Colon (tissue), 2 donors: ENCODE measurements at regions not wholly inside any gene's neighbourhood (a gene's known extent, or its start where the extent isn't known, plus 50 kb on each side); places are given as distances from the start of the nearest gene placed in this dataset.

Experiments used
- FAIRE-seq: peaks from 2 replicates; lab custom pipeline; 2012; peaks lifted over from hg19 to GRCh38; lab: Jason Lieb, UNC
- donor health status: control.
- donor health status: control.

DNA sequence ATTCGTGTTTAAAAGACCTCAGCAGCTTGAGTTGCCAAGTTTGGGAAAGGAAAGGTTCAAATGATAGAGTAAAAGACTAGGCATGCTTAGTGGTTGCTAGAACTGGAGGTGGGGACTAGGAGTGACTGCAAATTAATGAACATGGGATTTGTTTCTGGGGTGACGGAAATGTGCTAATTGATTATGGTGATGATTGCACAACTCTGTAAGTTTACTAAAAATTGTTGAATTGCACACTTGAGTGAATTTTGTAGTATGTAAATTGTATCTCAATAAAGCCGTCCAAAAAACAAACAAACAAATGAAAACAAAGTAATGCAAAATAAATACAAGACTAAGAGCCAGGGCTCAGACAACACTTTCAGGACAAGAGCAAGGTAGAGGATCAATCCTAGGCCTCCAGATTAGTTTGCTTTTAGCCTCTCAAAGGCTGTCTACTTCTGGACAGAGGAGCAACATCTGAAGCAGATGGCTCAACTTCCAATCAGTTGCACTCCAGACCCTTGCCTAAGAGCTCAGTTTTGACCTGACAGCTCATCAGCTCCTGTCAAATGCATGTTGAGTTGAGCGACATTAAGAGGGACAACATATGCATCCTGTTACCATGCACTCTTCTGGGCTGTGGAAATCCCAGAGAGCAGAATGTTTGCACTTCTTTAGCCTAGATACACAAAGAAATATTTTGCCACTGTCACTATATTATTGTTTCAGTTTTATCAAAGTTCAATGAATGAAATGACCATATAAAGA is 111.2 kb upstream of the ASIC2 start:
- no peak for FAIRE-seq

DNA sequence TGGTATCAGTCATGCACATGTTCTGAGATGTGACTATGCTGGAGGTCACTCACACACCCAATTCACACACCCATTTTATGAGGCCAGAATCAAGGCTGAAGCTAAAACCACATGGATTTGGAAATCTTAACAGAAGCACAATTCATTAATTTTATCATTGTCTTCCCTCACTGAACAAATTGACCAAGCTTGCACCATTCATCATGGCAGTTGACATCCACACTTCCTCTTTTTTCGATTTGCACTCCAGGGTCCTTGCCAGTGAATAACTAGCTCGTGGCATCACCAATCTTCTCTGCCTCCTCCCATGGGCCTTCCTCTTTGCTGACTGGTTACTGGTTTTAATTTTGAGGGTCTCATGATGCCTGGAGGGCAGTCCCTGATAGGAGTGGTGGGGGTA is 123.0 kb upstream of the ASIC2 start:
- no peak for FAIRE-seq

DNA sequence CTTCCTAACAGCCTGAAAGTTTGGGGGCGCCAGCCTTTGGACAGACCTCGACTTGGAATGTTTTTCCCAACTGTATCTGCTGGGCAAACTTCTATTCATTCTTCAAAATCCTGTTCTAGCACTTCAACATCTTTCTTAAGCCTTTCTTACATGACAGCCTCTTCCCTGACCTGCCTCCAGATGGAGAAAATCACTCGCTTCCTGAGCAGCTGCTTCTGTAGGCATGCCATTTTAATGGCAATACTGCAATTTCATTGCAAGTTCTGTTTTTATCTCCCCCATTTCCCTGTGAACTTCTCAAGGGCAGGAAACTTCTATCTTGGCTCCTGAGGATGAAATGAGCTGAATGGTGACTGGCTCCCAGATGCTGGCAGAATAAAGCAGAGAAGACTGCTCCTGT is 128.8 kb upstream of the ASIC2 start:
- no peak for FAIRE-seq

DNA sequence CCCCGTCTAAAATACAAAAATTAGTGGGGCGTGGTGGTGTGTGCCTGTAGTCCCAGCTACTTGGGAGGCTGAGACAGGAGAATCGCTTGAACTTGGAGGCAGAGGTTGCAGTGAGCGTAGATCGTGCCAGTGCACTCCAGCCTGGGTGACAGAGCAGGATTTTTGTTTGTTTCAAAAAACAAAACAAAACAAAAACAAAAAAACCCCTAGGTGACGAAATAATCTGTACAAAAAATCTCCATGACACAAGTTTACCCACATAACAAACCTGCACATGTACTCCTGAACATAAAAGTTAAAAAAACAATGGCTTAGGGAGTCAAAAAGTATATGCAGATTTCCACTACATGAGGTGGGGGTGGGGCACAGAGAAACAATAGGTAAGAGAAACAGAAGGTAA is 140.5 kb upstream of the ASIC2 start:
- no peak for FAIRE-seq

DNA sequence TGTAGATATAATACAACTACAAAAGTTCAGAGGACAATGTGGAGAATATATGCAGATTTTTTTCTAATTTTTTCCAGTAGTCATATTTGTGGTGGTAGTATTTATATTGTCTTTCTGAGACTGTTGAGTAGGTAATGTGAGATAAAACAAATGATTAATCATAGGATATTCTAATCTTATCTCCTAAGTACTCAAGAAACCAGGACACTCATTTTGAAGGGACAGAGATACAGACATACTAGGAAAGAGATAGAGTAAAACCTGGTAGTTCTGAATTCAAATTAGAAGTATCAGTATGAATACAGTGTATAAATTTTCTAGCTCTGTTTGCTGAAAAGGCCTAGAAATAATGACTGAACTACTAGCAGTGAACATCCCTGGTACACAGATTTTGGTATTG is 141.7 kb upstream of the ASIC2 start:
- no peak for FAIRE-seq

DNA sequence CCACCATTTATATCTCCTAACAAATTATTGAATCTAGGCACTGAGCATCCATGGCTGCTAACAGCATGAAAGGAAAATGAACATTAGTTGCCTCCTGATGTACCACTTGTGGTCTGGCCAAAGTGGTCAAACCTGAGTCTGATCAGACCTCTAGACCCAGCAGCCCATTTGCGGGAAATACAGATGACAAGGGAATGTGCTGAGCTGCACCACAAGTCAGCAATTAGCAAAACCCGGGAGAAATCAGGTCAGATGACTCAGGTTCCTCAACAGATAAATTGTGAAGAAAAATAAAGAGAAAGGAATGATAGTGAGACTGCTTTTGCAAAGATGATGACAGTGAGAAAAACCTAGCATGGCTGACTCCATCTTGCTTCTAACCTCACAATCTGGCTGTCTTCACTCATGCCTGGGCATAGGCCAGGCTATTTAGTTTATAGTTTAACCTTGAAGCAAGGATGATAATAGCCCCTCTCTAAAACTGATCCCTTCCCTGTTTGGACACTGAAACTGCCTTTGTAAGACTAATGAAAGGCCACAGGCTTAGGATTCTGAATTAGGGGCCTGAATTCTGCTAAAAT is 142.7 kb upstream of the ASIC2 start:
- FAIRE-seq, result no peak

DNA sequence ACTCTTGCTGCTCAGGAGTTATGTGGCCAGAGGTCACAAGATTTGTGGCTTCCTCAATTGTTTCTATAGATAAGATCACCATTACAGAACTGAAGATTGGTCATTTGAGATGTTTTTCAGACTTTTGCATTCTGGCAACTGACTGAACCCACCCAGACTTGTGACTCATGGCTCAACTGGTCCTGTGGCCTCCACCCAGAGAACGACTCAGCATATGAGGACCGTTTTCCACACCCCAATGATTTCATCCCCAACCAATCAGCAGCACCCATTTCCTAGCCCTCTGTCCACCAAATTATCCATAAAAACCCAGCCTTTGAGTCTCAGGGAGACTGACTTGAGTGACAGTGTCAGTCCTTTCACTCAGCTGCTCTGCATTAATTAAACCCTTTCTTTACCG is 143.2 kb upstream of the ASIC2 start:
- no peak for FAIRE-seq

DNA sequence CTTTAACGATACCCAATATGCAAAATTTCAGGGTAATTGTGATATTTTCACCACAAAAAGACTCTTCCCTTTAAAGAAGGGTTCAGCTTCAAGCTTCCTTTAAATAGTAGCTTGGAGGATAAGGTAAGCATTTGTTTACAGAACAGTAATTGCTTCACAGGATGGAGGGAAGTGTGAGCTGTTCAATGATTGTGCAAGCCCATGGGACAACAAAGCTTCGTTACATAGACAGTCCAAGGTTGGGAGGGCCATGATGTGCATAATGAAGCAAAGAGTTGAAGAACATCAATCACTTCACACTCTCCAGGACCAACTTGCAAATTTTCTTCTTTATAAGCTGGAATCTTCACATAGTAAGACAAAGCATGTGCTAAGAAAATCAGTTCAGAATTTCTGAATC is 145.0 kb upstream of the ASIC2 start:
- no peak for FAIRE-seq

DNA sequence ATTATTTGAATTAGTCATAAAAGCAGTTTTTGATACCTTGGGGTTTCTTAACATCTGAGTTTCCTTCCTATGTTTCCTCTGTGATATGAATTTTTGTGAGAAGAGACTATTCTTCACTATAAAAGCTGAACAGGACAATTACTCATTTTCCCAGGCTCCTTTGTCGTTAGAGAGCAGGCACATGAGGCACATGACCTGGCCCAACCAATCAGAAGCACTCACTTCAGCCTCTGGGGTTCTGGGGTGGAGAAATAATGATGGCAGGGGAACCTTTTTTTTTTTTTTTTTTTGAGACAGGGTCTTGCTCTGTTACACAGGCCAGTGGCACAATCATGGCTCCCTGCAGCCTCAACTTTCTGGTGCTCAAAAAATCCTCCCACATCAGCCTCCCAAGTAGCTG is 145.5 kb upstream of the ASIC2 start:
- no peak for FAIRE-seq

DNA sequence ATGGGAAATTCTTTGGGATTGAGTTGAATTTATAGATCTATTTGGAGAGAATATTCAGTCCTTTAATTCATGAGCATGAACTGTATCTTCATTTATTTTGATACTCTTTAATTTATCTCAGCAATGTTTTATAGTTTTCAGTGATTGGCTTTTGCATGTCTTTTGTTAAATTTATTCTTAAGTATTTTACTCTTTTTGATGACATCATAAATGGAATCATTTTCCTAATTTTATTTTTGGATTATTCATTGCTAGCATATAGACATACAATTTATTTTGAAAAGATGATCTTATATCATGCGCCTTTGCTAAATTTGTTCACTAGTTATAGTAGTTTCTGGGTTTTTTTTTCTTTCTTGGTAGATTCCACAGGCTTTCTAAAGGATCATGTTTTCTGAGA is 149.2 kb upstream of the ASIC2 start:
- no peak for FAIRE-seq

DNA sequence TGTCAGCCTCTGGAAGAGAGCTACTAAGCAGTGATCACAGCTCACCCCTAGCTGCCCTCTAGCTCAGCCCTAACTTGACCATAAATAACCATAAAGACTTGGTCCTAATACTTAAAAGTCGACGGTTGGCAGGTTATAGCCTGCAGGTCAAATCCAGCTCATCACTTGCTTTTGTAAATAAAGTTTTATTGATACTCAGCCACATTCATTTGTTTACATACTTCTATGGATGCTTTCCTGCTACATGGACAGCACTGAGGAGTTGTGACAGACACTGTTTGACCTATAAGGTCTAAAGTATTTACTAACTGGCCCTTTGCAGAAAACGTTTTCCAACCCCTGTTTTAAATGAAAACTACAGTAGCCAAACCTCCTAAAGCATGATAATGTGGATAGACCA is 151.6 kb upstream of the ASIC2 start:
- no peak for FAIRE-seq

DNA sequence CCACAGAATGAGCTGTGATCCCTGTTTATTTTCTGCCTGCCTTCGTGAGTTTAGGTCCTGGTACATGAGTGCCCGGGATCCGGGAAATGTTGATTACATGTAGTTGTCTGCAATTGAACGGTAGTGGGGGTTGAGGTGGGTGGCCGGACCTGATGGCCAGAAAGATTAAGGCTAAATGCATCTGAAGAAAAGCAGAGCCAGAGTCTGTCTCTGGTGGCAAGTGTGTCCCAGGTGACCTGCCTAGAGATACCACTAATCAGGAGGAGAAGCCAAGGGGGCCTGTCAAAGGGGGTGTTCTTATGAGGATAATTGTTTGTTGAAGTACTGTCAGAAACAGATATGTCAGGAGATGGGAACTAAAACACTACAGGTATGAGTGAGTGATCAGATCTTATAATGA is 154.0 kb upstream of the ASIC2 start:
- FAIRE-seq, result no peak

DNA sequence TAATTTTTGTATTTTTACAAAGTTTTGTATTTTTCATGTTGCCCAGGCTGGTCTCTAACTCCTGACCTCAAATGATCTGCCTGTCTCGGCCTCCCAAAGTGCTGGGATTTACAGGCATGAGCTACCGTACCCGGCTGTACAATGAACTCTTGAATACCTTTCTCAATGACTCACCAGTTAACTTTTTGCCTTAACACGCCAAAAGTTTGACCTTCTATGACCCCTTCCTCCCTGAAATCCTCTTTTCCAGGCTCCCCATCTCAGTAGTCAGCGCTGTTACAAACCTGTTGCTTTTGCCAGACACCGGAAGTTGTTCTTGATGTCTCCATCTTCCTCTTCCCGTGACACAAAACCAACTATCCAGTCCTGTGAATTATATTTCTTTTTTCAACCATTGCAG is 158.1 kb upstream of the ASIC2 start:
- FAIRE-seq, result no peak

DNA sequence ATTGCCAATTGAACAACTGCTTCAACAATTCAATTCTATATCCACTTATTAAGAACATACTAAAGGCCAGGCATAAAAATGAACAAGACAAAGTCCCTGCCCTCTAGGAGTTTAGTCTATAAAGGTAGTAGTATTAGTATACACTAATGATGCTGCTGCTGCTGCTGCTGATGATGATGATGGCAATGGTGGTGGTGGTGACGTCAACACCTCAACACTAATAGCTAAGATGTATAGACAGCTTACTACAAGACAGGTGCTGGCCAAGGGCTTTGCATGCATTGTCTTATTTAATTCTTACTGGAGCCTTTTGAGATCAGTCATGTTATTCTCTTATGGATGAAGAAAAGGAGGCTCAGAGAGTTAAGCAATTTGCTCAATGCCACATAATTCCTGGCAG is 164.4 kb upstream of the ASIC2 start:
- no peak for FAIRE-seq

DNA sequence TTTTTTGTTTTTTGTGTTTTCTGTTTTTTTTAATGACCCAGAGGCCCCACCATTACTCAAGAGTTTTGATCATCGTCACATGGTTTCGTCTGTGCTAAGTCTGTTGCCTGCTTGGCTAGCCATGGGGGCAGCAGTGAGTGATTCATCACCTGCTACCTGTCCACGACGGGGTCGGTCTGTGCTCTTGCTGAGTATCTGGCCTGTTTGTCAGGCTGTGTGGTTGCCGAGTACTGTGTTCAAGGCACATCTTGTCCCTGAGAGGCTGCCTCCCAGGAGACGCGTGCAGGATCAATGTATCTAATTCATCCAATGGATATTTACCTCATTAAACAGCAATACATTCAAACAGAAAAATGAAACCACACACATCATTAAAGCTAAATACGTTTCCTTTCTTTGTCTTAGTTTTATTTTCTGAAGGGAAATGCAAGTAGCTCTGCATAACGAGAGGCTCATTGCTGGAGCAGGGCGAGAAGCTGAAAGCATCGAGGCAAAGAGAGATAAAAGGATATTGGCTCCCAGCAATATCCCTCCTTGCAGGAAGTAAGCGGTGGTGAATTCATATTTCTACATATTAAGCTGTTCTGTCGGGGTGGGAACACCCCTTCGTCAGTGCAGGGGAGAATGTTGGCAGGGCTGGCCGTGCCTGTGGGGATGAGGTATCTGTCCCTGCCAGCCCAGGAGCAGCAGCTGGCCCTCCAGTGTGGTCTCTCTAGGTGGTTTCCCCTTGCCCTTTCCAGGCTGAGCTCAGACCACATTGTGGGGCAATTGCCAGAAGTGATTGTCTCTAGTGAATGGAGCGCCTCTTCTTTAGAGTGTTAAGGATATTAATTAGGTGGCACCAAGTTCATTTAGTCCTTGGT is 166.2 kb upstream of the ASIC2 start:
- FAIRE-seq, result no peak

DNA sequence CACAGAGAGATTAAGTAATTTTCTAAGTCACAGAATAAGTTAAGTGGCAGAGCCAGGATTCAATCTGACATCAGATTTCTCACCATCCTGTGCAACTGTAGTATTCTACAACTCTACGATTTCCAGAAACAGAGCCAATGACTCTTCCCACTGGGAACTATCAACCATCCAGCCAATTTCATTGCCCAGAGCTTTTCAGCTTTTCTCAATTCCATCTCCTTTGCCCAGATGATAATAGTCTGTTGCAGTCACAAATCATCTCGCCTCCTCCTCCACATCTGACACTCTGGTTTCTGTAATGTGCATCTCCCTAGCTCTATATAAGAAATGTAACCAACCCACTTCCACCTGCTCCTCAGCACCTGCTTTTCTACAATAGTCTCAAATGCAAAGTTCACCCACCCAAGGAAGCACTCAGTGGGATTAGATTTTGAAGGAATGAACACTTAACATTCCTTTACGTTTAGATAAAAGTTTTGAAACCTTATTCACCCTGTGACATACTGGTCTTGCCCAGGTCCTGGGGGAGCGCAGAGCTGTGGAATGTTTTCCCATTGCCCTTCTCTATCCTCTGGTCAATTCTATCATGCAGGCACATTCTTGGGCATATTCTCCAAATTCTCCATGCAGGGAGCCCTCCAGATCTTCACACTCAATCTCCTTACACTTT is 167.8 kb upstream of the ASIC2 start:
- no peak for FAIRE-seq

DNA sequence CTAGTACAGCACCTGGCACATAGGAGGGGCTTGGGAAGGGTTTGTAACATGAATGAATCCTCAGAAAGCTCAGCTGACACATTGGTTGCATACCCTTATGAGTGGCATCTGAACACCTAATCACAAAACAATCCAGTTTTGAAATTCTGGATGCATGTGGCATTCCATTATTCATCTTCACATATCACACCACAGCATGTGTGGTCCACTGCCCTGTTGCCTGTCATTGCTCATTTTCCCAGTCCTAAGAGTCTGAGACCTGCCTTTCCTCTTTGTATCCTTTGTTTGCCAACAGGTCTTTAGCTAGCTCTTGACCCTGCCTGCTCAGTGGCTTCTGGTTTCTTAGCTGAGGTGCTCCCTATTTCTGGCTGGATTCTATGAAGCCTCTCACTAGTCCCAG is 170.8 kb upstream of the ASIC2 start:
- FAIRE-seq, result no peak

DNA sequence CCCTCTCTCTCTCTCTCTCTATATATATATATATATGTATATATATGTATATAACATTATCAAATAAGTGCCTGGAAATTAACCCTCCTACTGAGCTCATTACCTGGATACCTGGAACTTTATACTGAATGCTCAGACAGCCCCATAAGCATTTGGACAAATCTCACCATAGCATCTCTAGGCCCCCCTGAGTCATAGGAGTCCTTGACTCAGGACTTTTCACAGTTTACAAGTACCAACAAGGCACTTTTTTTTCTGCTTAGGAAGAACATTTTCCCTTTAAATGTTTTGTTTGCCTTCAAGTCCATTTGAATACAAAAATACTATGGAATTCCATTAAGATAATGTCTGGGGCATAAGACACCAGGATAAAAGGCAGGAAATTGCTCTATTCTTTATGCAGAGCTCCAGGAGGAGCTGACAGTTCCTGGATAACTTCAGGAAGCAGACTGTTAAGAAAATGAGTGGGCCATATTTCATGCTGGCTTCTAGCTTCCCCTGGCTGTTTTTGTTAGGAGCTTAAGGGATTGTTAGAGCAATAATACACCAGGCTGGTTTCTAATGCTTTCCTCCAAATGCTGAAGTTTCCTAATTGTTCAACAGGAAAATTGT is 171.7 kb upstream of the ASIC2 start:
- FAIRE-seq, result no peak

DNA sequence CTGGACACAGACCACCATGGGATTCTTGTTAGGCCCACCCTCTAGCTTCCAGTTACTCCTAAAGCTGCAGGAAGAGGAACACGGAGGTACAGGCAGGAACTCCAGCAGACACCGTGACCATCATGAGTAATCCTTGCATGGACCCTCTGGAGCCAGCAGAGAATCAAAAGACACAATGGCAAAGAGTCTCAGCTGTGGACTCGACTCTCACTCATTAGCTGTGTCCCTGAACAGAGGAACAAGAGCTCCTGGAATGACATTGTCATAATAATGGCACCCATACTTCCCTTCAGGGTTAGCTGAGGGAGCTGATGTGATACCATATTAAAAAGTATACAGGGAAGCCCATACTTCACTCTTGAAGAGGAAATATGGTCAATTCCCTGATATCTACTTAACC is 176.3 kb upstream of the ASIC2 start:
- no peak for FAIRE-seq

DNA sequence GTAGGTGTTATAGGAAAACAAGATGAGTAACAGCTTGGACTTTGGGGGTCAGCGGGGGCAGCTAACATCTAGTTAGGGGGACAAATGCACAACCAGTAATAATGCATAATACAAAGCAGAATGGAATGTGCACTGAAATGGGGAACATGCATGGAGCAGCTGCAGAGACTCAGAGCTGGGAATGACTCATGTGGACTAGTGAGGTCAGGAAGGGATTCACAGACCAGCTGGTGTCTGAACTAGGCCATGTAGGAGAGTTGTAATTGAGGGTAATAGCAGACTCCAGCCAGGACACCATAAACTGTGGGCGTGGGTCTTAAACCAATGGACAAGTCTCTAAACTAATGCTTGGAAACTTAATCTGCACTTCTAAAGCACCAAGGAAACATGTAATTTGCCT is 176.8 kb upstream of the ASIC2 start:
- no peak for FAIRE-seq

DNA sequence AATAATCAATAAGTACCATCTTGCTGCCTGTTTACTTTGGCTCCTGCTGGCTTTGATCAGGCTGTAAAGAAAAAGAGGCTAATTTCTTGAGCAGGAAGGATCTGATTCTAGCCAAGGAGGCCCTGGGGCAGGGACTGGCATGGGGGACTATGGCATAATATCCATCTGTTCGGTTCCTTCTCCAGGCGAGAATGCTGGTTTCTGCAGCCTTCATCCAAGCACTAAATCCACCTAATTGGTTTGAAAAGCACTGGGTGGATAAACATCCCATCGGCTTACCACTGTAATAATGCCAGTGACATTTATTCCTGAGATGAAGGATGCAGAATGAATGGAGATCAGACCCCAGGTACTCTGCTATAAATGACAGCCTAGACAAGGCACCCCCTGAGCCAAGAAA is 180.0 kb upstream of the ASIC2 start:
- FAIRE-seq, result no peak

DNA sequence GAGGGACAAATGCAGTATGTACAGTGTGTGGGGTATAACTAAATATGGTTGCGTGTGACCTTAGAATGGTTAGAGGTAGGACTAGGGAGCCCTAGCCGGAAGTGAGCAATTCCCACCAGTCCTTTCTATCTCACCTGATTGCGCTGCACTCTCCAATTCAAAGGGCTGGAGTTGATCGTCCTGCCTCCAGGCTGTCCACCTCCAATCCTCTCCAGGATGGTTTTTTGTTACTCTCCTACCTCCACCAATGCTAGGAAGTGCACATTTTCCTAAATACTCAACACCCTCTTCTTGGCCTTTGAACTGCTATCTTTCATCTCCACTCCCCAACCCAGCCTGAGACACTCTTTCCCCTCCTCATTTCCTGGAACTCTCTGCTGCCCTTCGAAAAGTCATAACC is 181.7 kb upstream of the ASIC2 start:
- no peak for FAIRE-seq

DNA sequence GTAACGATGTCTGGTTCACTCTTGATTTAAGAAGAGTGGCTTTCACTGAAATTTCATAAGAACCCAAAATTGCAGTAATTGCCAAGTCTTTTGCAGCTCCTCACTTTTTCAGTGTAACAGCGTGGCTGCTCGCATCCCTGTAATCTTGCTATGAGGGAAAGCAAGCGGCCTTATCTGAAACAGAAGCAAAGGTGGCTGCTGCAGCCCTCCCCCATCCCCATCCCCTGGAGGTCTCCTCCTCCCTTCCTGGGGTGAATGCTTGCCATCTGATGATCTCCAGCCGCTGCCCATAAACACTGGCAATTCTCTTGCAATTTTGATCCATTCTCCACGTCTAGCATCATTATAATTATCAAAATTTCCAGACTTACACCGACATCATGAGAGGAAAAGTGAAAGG is 182.5 kb upstream of the ASIC2 start:
- FAIRE-seq, result no peak
